Endometrial microvascular endothelial cells (primary cell): ENCODE measurements at regions not wholly inside any gene's neighbourhood (a gene's known extent, or its start where the extent isn't known, plus 50 kb on each side); places are given as distances from the start of the nearest gene placed in this dataset.

Experiments
- in situ Hi-C: cut with HindIII; loops from 2 replicates; pipeline ENCODE4 v1.10.0; 2017; ENCODE audit warnings: low sequenced_read_pairs, low pct_unique_long_range_greater_than_20kb; ENCODE audit errors: inconsistent ontology term

DNA sequence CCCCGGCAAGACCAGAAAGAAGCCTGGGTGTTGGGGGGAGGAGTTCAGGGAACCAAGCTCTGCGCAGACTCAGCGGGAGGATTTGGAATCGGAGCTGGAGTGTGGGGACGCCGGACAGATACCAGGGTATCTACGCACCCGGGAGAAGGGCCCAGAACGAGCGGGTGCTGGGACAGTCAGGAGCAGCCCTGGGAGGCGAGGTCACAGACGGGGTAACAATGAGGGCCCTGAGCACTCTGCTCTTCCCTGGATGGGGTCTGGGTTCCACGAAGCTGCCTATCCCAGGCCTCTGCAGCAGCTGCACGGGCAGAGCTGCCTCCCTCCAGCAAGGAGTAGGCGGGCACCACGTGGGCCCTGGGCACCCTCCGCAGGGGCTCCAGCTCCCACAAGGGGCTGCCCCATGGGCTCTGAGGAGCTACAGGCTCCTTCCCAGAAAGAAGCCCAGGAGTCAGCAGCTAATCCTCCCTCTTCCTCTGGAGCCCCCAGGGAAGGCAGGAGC lies 197.2 kb downstream of the BRD1 start:
- in situ Hi-C loops: no loop called here

DNA sequence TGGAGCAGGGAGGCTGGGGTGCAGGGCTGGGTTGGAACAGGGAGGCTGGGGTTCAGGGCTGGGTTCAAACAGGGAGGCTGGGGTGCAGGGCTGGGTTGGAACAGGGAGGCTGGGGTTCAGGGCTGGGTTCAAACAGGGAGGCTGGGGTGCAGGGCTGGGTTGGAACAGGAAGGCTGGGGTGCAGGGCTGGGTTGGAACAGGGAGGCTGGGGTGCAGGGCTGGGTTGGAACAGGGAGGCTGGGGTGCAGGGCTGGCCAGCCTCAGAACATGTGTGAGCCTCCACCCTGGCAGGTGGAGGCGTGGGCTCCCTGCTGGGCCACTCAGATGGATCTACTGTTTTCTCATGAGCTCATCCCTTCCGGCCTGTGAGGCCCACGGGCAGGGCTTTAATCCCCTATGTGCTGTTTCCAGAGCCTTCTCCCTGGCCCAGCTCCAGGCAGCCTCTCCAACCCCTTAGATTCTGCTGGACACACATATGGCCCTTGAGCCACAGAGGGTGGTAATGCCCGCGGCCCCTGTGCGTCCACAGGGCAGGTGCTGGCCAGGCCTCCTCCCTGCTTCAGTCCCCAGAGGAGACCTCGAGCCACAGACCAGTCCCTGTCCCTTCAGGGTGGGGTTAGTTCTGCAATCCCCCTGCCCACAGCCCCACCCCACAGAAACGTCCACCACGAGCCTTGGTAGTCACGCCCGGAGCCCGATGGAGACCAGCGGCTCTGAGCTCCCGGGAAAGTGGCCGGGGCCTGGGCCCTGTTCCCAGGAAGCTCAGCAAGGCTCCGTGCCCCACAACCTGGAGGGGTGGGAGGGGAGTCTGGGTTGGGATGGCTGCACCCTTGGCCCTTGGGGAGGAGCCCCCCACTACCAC lies 197.9 kb downstream of the BRD1 start:
- in situ Hi-C loops: no loop called here

DNA sequence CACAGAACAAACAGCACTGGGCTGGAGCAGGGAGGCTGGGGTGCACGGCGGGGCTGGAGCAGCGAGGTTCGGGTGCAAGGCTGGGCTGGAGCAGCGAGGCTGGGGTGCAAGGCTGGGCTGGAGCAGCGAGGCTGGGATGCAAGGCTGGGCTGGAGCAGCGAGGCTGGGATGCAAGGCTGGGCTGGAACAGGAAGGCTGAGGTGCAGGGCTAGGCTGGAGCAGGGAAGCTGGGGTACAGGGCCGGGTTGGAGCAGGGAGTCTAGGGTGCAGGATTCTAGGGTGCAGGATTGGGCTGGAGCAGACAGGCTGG lies 198.5 kb downstream of the BRD1 start:
- in situ Hi-C loops: no loop called here

DNA sequence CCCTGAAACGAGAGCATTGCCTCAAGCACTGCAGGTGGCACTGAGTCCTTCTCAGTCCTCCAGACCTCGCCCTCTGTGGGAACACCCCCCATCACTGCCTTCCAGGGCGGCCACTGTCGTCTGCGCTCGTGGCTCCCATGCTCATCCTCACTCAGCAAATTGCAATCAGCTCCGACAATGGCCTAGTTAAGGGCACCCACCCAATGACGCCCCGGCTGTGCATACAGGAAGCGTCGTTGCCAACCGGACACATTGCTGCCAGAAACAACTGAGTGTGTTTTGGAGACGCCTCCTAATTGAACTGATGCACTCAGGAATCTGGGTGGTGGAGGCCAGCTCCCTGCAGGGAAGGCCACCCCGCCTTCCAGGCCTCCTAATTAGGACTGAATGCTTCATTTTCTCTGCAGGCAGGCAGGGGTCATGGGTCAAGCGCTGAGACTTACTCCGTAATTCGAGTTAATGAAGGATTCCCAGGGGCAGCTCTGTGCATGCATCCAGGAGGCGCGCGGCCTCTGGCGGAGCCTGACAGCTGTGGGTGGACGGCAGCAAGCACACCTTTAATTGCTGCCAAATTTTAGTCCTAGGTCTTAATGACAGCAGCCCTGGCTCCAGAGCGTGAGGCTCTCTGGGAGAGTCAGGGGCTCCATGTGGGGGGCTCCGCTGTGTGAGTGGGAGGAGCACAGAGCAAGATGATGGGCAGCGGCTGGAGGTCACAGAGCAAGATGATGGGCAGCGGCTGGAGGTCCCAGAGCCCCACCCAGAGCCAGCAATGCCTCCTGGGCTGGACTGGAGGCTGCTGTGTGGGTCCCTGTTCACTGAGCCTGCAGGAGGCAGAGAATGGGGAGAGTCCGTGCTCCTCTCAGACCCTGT lies 199.0 kb downstream of the BRD1 start:
- in situ Hi-C loops: no loop called here

DNA sequence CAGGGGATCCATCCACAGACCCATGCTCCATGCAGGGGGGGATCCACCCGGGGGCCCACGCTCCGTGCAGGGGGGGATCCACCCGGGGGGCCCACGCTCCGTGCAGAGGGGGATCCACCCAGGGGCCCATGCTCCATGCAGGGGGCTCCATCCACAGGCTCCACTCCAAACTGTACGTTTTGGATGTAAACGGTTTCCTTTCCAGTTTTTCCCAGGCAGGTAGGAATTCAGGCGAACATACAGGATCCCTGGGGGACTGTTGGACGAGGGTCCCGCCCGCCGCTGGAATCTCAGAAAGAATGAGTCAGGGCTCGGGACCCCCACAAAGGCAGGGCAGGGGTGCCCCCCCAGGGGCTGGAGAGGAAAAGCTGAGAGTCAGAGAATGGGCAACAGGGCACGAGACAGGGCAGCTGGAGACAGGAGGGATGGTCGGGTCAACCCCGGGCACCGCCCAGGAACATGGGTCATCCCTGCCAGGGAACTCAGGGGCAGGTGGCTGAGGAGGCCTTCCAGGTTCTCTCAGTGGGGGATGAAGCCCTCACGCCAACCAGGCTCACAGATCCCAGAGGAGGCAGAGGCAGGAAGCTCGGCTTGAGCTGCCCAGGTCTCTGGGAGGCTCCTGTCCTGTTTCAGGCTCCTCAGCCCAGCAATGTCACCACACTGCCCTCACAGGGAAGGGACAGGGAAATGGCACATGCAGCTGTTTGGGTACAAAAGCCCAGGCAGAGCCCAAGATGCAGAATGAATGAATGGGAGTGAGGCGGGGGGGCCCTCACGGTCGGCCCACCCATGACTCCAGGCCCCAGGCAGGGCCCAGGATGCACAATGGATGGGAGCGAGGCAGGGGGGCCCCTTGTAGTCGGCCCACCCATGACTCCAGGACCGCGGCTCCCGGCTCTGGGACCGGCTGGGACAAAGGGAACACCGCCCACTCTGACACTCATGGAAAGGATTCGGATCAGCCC lies 200.2 kb downstream of the BRD1 start:
- in situ Hi-C loops: no loop called here

DNA sequence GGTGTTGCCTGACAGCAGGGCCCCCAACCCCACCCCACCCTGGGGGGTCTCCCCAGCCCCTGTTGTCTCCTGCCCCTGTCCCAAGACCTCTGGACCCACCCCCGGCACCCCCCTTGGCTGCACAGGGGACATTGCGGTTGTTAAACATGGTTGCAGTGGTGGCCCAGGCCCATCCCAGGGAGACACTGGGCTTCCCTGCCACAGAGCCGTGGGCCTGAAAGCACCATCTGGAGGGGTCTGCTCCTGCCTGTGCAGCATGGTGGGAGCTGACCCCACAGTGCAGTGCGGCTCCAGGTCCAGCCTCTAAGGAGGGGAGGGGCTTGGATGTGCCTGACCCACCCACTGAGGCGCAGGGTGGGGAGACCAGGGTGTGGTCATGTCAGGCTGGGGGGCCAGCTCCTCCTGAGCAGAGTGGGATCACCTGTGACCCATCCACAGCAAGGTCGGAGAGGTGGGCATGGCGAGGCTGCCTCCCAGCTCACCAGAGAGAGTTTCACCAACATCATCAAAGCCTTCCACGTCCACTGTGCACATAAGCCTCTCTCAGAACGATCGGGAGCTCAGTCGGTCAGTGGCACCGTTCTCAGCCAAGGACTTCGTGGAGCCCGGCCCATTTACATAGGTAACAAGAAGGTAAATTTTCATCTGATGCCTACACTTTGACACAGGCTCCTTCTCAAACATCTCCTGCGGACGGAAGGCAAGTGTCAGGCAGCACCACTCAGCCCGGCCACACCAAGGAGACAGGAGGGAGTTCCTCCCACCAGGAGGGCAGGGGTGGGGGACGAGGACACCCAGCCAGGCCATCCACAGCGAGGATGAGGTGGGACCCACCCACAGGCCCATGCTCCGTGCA lies 201.1 kb downstream of the BRD1 start:
- in situ Hi-C loops: no loop called here

DNA sequence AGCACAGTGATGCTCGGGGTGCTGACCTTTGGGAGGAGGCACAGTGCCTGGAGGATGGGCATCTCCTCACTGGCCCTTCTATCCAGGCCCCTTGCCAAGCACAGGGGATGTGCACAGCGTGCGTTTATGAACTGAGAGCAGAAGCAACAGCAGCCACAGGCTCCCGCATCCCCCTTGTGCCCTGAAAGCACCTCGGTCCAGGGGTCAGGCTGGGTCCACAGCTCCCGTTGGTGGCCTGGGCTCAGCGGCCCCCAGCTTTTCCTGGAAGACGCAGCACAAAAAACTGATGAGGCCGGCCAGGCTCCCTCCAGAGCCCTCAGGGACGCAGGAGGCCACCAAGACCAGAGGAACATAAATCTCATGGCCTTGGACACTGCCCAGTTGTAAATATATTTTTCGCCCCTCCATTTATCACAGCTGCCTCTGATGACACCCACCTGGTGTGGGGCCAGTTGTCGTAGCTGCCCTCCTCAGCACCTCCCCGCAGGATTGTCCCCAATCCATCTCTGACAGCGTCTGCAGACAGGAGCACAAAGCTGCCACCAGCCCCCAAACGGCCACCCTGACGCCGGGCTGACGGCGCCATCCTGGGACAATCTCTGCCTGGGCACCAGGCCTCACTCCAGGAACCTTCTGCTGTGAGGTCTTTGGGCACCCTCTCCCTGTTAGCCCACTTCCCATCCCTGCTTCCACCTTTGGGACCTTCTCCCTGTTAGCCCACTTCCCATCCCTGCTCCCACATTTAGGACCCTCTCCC lies 203.1 kb downstream of the BRD1 start:
- in situ Hi-C loops: no loop called here

DNA sequence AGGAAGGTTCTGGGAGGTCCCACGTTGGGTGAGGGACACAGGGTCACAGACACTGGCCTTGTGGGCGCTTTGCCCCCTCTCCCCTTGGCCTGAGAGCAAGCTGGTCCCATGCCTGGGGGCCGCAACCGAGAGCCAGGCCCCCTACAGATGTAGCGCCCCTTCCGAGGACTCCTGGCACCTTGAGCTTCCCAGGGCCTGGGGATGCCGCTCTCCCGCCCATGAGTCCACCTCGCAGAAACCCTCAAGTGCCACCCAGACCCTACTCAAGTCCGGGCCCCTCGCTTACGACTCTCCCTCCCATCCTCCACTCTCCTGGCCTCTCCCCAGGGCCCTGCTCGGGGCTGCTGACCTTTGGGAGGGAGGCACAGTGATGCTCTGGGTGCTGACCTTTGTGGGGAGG lies 204.0 kb downstream of the BRD1 start:
- in situ Hi-C loops: no loop called here

DNA sequence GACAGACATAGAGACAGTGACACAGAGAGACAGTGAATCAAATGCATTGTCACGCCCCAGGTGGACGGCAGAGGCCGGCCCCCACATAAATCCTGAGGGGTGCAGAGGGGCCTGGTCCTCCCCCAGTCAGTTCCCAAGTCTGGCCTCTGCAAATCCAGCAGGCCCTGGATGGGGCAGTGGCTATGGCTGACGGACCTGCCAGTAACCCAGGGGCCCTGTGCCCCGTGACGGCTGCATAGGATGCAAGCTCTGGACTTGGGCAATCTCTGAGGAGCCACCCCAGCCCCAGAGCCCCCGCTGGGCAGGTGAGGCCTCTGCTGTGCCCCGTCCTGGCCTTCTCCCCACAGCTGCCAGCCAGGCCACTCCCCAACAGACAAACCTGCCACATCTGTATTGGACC lies 204.5 kb downstream of the BRD1 start:
- in situ Hi-C loops: no loop called here

DNA sequence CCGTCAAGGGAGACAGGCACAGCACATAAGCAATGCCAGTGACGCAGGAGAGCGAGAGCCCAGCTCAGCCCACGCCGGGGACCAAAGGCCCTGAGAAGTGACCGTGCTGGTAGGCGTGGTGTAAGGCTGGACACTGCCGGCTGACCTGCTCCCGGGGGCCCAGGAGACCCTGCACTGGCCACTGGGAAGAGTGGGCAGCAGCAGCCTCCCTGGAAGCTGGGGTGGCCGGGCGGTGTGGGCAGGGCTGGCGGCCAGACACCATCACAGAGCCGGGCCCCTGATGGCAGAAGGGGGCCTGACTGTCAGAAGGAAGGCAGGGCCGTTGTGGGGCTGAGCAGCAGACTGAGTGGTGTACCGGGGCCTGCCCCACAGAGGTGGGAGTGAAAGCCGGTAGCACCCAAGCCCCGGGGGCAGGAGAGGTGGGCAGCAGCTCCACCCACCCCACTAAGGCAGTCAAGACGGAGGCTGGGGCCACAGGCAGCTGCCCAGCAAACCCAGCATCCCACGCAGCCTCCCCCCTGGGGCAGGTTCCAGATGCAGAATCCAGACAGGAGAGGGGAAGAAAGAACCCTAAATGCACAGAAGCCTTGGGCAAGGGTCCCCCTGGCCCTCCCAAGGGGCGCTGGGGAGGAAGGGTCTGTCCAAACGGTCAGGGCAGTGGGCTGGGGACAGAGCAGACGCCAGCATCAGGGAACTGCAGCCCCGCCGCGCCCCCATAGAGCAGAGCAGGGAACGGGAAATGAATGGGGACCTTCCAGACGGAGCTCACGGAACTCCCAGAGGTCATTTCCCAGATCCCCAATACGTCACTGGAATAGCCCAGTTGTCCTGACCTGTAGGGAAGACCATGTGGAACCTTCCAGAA lies 205.2 kb downstream of the BRD1 start:
- in situ Hi-C loops: no loop called here

DNA sequence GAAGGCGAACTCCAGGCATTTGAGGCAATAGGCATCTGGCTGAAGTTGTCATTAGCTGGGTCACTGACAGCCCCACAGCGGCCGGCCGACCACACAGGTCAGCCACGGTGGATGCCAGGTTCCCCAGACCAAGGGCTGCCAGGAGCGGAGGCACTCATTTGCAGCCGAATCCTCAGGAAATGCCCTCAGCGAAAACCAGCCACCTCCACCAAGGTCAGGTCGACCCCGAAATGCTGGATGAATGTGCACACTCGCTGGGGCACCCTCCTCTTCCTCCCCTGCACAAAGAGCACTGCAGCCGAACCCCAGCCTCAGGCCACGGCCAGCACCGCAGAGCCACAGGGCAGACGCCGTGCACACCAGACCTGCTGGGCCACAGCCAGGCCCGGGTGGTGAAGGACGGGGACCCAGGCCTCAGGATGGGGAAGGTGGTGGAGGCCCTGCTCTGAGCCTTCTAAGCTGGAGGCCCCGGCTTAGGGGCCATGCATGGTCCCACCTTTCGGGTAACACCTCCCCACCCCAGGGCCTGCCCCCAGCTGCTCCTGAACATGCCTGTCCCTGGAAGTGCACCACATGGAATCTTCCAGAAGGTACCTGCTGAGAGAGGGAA lies 206.0 kb downstream of the BRD1 start:
- in situ Hi-C loops: no loop called here

DNA sequence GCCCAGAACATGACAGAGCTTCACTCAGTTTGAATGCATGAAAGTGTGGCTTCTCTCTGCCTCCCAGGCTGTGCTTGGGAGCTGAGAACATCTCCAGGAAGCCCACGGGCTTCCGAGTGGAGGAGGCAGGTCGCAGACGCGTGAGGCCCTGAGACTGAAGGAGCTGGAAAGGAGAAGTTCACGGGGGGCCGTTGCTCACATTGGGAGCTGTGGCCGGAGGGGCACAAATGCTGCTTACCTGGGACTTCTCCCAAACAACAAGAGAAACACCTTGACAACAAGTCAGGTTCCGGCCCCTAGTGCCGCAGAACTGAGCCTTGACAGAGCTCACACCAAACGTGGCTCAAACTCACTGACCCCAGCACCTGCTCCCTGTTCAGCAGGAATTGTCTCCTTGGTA lies 207.0 kb downstream of the BRD1 start:
- in situ Hi-C loops: no loop called here

DNA sequence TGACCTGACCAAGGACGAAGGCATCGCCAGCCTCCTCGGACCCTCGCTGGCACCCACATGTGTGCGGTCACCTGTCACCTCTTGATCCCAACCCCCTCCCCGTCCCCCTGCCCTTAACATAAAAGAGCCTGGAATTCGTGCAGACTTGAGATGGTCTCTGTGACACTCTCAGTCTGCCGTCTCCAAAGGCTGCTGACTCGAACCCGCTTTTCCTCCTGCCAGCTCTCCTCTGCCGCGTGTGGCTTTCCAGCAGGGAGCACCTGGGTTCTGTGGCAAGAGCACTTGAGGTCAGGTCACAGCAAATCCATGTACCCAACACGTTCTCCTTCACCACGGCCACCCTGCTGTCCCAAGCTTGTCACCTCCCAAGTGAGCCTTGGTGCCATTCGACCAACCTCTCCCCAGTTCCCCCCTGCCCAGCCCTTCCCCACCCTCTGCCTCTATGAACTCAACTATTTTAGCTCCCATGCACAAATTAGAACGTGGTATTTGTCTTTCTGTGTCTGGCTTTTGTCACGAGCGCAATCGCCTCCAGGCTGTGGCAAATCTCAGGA lies 207.6 kb downstream of the BRD1 start:
- in situ Hi-C loops: no loop called here

DNA sequence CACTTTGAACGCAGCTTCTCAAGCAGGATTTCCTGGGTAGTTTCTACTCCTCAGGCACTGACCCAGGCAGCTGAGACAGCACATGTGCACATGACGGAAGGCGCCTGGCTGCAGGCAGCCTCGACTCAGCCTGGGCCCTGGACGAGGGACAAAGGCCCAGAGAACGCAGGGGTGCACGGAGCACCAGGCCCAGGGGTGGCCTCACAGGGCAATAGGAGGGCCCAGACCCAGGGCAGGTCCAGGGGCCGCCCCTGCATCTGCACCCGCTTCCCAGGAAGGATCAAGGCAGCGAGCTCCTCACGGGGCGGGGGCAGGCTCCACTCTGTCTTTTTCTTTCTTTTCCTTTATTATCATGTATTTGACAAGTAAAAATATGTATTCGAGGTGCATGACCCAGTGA lies 208.4 kb downstream of the BRD1 start:
- in situ Hi-C loops: no loop called here

DNA sequence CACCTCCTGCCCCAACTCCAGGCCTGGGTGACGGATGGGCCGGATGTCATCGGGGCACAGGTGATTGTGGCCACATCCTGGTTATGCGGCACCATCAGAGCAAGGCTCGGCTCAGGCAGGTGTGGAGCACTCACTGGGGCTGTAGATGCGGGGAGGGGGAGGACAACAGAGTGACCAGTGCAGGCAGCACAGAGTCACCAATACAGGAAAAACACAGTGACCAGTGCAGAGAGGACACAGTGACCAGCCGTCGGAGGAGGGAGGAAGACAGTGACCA lies 209.1 kb downstream of the BRD1 start:
- in situ Hi-C loops: no loop called here
